ENCODE measurements at regions not wholly inside any gene's neighbourhood (a gene's known extent, or its start where the extent isn't known, plus 50 kb on each side); places are given as distances from the start of the nearest gene placed in this dataset.
A peak's percentile ranks its signal among the peaks of the same experiment; 100 is the strongest.

GRCh38 chr16:87060034-87060986 lies 256.9 kb downstream of the C16orf95 start:
- DNase-seq = no peak

- no peak for DNase-seq
Measured at GRCh38 chr16:87061243-87061920, 255.8 kb downstream of the C16orf95 start.

- DNase-seq = peak; percentile 55
Measured at GRCh38 chr16:87062569-87063442, 254.4 kb downstream of the C16orf95 start.

GRCh38 chr16:87063543-87063942 lies 253.6 kb downstream of the C16orf95 start:
- no peak for DNase-seq

GRCh38 chr16:87064731-87065445 lies 252.3 kb downstream of the C16orf95 start:
- no peak for DNase-seq

GRCh38 chr16:87065446-87066132 lies 251.6 kb downstream of the C16orf95 start:
- no peak for DNase-seq

GRCh38 chr16:87066133-87067002 lies 250.8 kb downstream of the C16orf95 start:
- DNase-seq = no peak

- no peak for DNase-seq
Measured at GRCh38 chr16:87067003-87067556, 250.1 kb downstream of the C16orf95 start.

GRCh38 chr16:87067836-87068761 lies 249.1 kb downstream of the C16orf95 start:
- no peak for DNase-seq

- no peak for DNase-seq
Measured at GRCh38 chr16:87068762-87069150, 248.4 kb downstream of the C16orf95 start.

GRCh38 chr16:87070657-87071056 lies 246.5 kb downstream of the C16orf95 start:
- DNase-seq = no peak

GRCh38 chr16:87072101-87072500 lies 245.1 kb downstream of the C16orf95 start:
- DNase-seq = no peak

- DNase-seq = no peak
Measured at GRCh38 chr16:87074641-87075318, 242.4 kb downstream of the C16orf95 start.

GRCh38 chr16:87075319-87075860 lies 241.8 kb downstream of the C16orf95 start:
- no peak for DNase-seq

- DNase-seq = no peak
Measured at GRCh38 chr16:87076331-87076949, 240.8 kb downstream of the C16orf95 start.

GRCh38 chr16:87076950-87077749 lies 240.0 kb downstream of the C16orf95 start:
- DNase-seq = peak; percentile 45

- DNase-seq = no peak
Measured at GRCh38 chr16:87077750-87078127, 239.5 kb downstream of the C16orf95 start.
